ENCODE measurements at regions not wholly inside any gene's neighbourhood (a gene's known extent, or its start where the extent isn't known, plus 50 kb on each side); places are given as distances from the start of the nearest gene placed in this dataset.

- no peaks in the 10 kb centered on the region for H3K27me3 ChIP-seq (ENCODE audit: low read length)
Observed at GRCh38 chr4:56130606-56131155, 181.9 kb downstream of the CEP135 start.

DNA sequence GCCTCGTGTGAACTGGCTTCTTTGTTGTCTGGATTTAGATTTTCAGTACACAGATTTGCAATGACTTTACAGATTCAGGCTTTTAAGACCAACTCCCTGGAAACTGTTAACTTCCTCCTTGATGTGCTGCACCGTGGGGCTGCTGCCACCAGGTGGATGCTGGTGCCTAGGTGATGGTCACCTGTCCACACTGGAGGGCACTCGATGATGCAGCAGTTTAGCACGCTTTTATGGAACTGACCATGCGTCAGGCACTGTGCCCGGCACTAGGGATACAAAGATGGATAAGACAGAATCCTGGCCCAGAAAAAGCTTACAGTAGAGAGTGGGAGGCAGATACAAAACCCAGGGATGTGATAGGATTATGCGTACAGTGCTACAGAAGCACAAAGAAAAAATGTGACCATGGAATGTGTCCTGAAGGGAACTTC, 180.7 kb downstream of the CEP135 start:
- Histone ChIP-seq H3K27me3 (ENCODE audit: low read length) (no peaks in the 10 kb centered on the region), H3K4me1 (ENCODE audit: low read length) (peaks cover 7% of the 10 kb centered on the region), H3K27ac (ENCODE audit: low read length) (no peak overlapping the region), H4K20me1 (ENCODE audit: insufficient read depth, low read depth, low read length) (no peaks in the 10 kb centered on the region), H3K9me3 (ENCODE audit: low read length) (no peaks in the 10 kb centered on the region), H3K9ac (ENCODE audit: low read length) (no peak overlapping the region), H3K79me2 (ENCODE audit: low read length) (no peaks in the 10 kb centered on the region), H3K4me2 (ENCODE audit: low read depth, low read length, poor library complexity, severe bottlenecking) (no peak overlapping the region), H3K36me3 (ENCODE audit: insufficient read depth, low read length) (no peaks in the 10 kb centered on the region), H3K4me3 (ENCODE audit: low read length) (no peak overlapping the region), H2AFZ (ENCODE audit: low read length) (no peak overlapping the region), H3K9me2 (replicated peaks; ENCODE audit: insufficient read depth, low read length) (no peaks in the 10 kb centered on the region)
- DNase-seq, result peak; percentile 57

More at GRCh38 chr4:56130606-56131155, 181.9 kb downstream of the CEP135 start:
- Histone ChIP-seq H3K4me1 (ENCODE audit: low read length) (peaks cover 7% of the 10 kb centered on the region), H3K4me3 (ENCODE audit: low read length) (no peak overlapping the region), H3K79me2 (ENCODE audit: low read length) (no peaks in the 10 kb centered on the region), H3K4me2 (ENCODE audit: low read depth, low read length, poor library complexity, severe bottlenecking) (no peak overlapping the region), H3K9me2 (replicated peaks; ENCODE audit: insufficient read depth, low read length) (no peaks in the 10 kb centered on the region), H3K9ac (ENCODE audit: low read length) (no peak overlapping the region), H2AFZ (ENCODE audit: low read length) (no peak overlapping the region), H3K36me3 (ENCODE audit: insufficient read depth, low read length) (no peaks in the 10 kb centered on the region), H3K27ac (ENCODE audit: low read length) (no peak overlapping the region), H3K9me3 (ENCODE audit: low read length) (no peaks in the 10 kb centered on the region), H4K20me1 (ENCODE audit: insufficient read depth, low read depth, low read length) (no peaks in the 10 kb centered on the region)
- DNase-seq, result no peak

- Histone ChIP-seq H4K20me1 (ENCODE audit: insufficient read depth, low read depth, low read length) (no peaks in the 10 kb centered on the region), H3K4me2 (ENCODE audit: low read depth, low read length, poor library complexity, severe bottlenecking) (no peak overlapping the region), H3K27me3 (ENCODE audit: low read length) (no peaks in the 10 kb centered on the region), H3K36me3 (ENCODE audit: insufficient read depth, low read length) (no peaks in the 10 kb centered on the region), H3K79me2 (ENCODE audit: low read length) (no peaks in the 10 kb centered on the region), H3K9me3 (ENCODE audit: low read length) (no peaks in the 10 kb centered on the region), H3K27ac (ENCODE audit: low read length) (no peak overlapping the region), H3K9ac (ENCODE audit: low read length) (no peak overlapping the region), H2AFZ (ENCODE audit: low read length) (no peak overlapping the region), H3K4me1 (ENCODE audit: low read length) (peaks cover 7% of the 10 kb centered on the region), H3K4me3 (ENCODE audit: low read length) (no peak overlapping the region), H3K9me2 (replicated peaks; ENCODE audit: insufficient read depth, low read length) (no peaks in the 10 kb centered on the region)
- no peak for DNase-seq
Observed at GRCh38 chr4:56128213-56128612, 179.5 kb downstream of the CEP135 start.

DNA sequence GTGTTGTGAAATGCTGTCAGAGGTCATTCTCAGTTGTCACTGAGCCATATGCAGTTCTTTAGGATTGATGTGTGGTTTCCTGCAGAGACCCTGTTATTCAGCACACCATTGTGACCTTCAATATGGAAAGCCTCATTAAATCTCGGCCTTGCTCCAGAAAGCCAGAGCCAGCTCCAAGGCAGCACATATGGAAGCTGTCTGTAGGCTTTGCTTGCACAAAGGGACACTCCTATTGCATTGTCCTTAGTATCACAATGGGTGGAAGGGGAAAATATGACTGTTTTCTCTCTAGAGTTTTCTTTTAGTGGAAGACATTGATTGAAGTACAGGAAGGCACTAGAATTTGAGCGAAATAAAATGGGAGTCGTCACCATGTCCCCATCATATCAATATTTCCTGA, 179.0 kb downstream of the CEP135 start:
- DNase-seq, result no peak
- Histone ChIP-seq H3K27ac (ENCODE audit: low read length) (no peak overlapping the region), H2AFZ (ENCODE audit: low read length) (no peak overlapping the region), H3K9ac (ENCODE audit: low read length) (no peak overlapping the region), H3K9me2 (replicated peaks; ENCODE audit: insufficient read depth, low read length) (no peaks in the 10 kb centered on the region), H3K4me3 (ENCODE audit: low read length) (no peak overlapping the region), H4K20me1 (ENCODE audit: insufficient read depth, low read depth, low read length) (no peaks in the 10 kb centered on the region), H3K9me3 (ENCODE audit: low read length) (no peaks in the 10 kb centered on the region), H3K79me2 (ENCODE audit: low read length) (no peaks in the 10 kb centered on the region), H3K4me2 (ENCODE audit: low read depth, low read length, poor library complexity, severe bottlenecking) (no peak overlapping the region), H3K36me3 (ENCODE audit: insufficient read depth, low read length) (no peaks in the 10 kb centered on the region), H3K27me3 (ENCODE audit: low read length) (no peaks in the 10 kb centered on the region), H3K4me1 (ENCODE audit: low read length) (peaks cover 7% of the 10 kb centered on the region)

DNA sequence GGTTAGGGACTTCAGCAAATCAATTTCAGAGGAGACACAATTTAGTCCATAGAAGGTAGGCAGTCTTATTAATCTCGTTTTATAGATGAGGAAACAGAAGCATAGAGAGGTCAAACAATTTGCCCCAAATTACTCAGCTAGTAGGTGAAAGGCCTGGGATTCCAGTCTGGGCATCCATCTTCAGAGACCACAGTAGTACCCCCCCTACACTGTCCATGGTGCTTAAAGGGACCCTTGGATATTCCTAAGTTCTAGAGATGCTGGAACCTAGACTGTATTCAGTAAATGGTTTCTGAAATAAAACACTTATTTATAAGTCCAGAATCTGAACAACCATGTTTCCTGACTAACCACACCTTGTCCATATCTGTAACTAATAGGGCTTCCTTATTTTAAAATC, 174.8 kb downstream of the CEP135 start:
- Histone ChIP-seq H3K9ac (ENCODE audit: low read length) (no peak overlapping the region), H3K27ac (ENCODE audit: low read length) (no peak overlapping the region), H3K4me2 (ENCODE audit: low read depth, low read length, poor library complexity, severe bottlenecking) (no peak overlapping the region), H4K20me1 (ENCODE audit: insufficient read depth, low read depth, low read length) (no peaks in the 10 kb centered on the region), H3K4me1 (ENCODE audit: low read length) (no peaks in the 10 kb centered on the region), H3K9me3 (ENCODE audit: low read length) (no peaks in the 10 kb centered on the region), H3K27me3 (ENCODE audit: low read length) (no peaks in the 10 kb centered on the region), H3K36me3 (ENCODE audit: insufficient read depth, low read length) (no peaks in the 10 kb centered on the region), H2AFZ (ENCODE audit: low read length) (no peak overlapping the region), H3K9me2 (replicated peaks; ENCODE audit: insufficient read depth, low read length) (no peaks in the 10 kb centered on the region), H3K4me3 (ENCODE audit: low read length) (no peak overlapping the region), H3K79me2 (ENCODE audit: low read length) (no peaks in the 10 kb centered on the region)
- DNase-seq, result no peak

DNA sequence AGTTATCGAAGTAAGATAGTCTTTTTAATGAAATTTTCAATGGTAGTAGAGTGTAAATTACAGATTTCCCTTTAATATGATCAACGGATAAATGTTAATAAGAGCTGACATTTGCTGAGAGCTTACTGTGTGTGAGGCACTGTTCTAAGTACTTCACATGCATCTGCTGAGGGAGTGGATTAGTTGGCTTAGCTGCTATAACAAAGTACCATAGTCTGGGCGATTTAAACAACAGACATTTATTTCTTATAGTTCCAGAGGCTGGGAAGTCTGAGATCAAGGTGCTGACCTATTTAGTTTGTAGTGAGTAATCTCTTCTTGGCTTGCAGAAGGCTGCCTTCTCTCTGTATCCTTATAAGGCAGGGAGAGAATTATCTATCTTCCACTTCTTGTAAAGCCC, 174.3 kb downstream of the CEP135 start:
- DNase-seq, result no peak
- no peak overlapping the region for H3K9ac ChIP-seq (ENCODE audit: low read length)
- no peak overlapping the region for H2AFZ ChIP-seq (ENCODE audit: low read length)
- no peaks in the 10 kb centered on the region for H3K4me1 ChIP-seq (ENCODE audit: low read length)
- H3K27me3 ChIP-seq (ENCODE audit: low read length), result no peaks in the 10 kb centered on the region
- H3K4me2 ChIP-seq (ENCODE audit: low read depth, low read length, poor library complexity, severe bottlenecking), result no peak overlapping the region
- H3K79me2 ChIP-seq (ENCODE audit: low read length), result no peaks in the 10 kb centered on the region
- H3K27ac ChIP-seq (ENCODE audit: low read length), result no peak overlapping the region
- no peaks in the 10 kb centered on the region for H3K9me2 ChIP-seq (replicated peaks; ENCODE audit: insufficient read depth, low read length)
- H3K4me3 ChIP-seq (ENCODE audit: low read length), result no peak overlapping the region
- H3K9me3 ChIP-seq (ENCODE audit: low read length), result no peaks in the 10 kb centered on the region
- H3K36me3 ChIP-seq (ENCODE audit: insufficient read depth, low read length), result no peaks in the 10 kb centered on the region
- no peaks in the 10 kb centered on the region for H4K20me1 ChIP-seq (ENCODE audit: insufficient read depth, low read depth, low read length)

DNA sequence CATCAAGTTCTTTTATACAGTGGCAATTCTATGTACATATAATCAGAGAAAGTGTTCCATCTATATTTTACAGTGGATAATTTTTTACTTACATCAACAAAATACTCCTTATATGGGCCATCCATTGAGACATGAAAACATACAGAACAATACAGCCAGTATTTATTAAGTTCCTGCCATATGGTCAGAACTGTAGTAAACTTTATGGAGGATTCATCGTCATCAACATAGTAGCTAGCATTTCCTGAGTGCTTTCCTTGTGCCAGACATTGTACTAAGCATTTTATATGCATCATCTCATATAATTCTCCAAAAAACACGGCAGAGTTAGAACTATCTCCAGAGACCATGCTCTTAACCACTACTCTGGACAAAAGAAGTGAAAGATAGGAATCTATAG, 170.1 kb downstream of the CEP135 start:
- no peak overlapping the region for H3K9ac ChIP-seq (ENCODE audit: low read length)
- no peaks in the 10 kb centered on the region for H3K4me1 ChIP-seq (ENCODE audit: low read length)
- no peaks in the 10 kb centered on the region for H3K9me2 ChIP-seq (replicated peaks; ENCODE audit: insufficient read depth, low read length)
- H3K9me3 ChIP-seq (ENCODE audit: low read length), result no peaks in the 10 kb centered on the region
- no peaks in the 10 kb centered on the region for H3K36me3 ChIP-seq (ENCODE audit: insufficient read depth, low read length)
- H3K27ac ChIP-seq (ENCODE audit: low read length), result no peak overlapping the region
- H3K27me3 ChIP-seq (ENCODE audit: low read length), result no peaks in the 10 kb centered on the region
- no peak overlapping the region for H2AFZ ChIP-seq (ENCODE audit: low read length)
- no peaks in the 10 kb centered on the region for H4K20me1 ChIP-seq (ENCODE audit: insufficient read depth, low read depth, low read length)
- no peak for DNase-seq
- H3K79me2 ChIP-seq (ENCODE audit: low read length), result no peaks in the 10 kb centered on the region
- H3K4me2 ChIP-seq (ENCODE audit: low read depth, low read length, poor library complexity, severe bottlenecking), result no peak overlapping the region
- H3K4me3 ChIP-seq (ENCODE audit: low read length), result no peak overlapping the region

DNA sequence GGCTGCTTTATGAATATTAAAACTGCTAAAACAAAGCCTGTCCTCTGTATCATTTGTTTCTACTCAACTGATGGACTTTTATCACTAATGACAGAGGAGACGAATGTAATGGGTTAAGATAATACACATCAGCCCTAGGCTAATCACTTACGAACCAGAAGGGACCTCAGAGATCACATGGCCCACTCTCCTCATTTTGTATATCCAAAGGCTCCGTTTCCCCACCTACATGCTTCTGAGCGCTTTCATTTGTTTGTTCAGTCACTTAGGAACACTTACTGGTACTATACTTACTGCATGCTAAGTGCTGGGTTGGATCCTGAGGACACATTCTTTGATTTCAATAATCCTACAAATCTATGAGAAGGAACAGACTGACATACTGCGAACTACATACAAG, 169.3 kb downstream of the CEP135 start:
- Histone ChIP-seq H4K20me1 (ENCODE audit: insufficient read depth, low read depth, low read length) (no peaks in the 10 kb centered on the region), H3K4me2 (ENCODE audit: low read depth, low read length, poor library complexity, severe bottlenecking) (no peak overlapping the region), H3K9me2 (replicated peaks; ENCODE audit: insufficient read depth, low read length) (no peaks in the 10 kb centered on the region), H2AFZ (ENCODE audit: low read length) (no peak overlapping the region), H3K4me1 (ENCODE audit: low read length) (no peaks in the 10 kb centered on the region), H3K9me3 (ENCODE audit: low read length) (no peaks in the 10 kb centered on the region), H3K27me3 (ENCODE audit: low read length) (no peaks in the 10 kb centered on the region), H3K79me2 (ENCODE audit: low read length) (no peaks in the 10 kb centered on the region), H3K27ac (ENCODE audit: low read length) (no peak overlapping the region), H3K4me3 (ENCODE audit: low read length) (no peak overlapping the region), H3K9ac (ENCODE audit: low read length) (no peak overlapping the region), H3K36me3 (ENCODE audit: insufficient read depth, low read length) (no peaks in the 10 kb centered on the region)
- DNase-seq, result no peak

GRCh38 chr4:56115898-56116297, 167.2 kb downstream of the CEP135 start:
- no peaks in the 10 kb centered on the region for H3K9me2 ChIP-seq (replicated peaks; ENCODE audit: insufficient read depth, low read length)
- H3K4me1 ChIP-seq (ENCODE audit: low read length), result no peaks in the 10 kb centered on the region
- H3K4me3 ChIP-seq (ENCODE audit: low read length), result no peak overlapping the region
- no peak overlapping the region for H3K9ac ChIP-seq (ENCODE audit: low read length)
- no peaks in the 10 kb centered on the region for H4K20me1 ChIP-seq (ENCODE audit: insufficient read depth, low read depth, low read length)
- no peaks in the 10 kb centered on the region for H3K27me3 ChIP-seq (ENCODE audit: low read length)
- H3K27ac ChIP-seq (ENCODE audit: low read length), result no peak overlapping the region
- H3K36me3 ChIP-seq (ENCODE audit: insufficient read depth, low read length), result no peaks in the 10 kb centered on the region
- H3K9me3 ChIP-seq (ENCODE audit: low read length), result no peaks in the 10 kb centered on the region
- H3K4me2 ChIP-seq (ENCODE audit: low read depth, low read length, poor library complexity, severe bottlenecking), result no peak overlapping the region
- no peak for DNase-seq
- H2AFZ ChIP-seq (ENCODE audit: low read length), result no peak overlapping the region
- H3K79me2 ChIP-seq (ENCODE audit: low read length), result no peaks in the 10 kb centered on the region
